SH-SY5Y (cell line): ENCODE measurements at regions not wholly inside any gene's neighbourhood (a gene's known extent, or its start where the extent isn't known, plus 50 kb on each side); places are given as distances from the start of the nearest gene placed in this dataset.

Source experiments
- GATA2 ChIP-seq: IDR thresholded peaks from 2 replicates; pipeline ENCODE4 v1.6.1; 2011; ENCODE audit warnings: mild to moderate bottlenecking, low read depth, low read length
- GATA3 ChIP-seq: IDR thresholded peaks from 2 replicates; pipeline ENCODE4 v1.6.1; 2011; ENCODE audit warnings: low read depth, mild to moderate bottlenecking, low read length, moderate library complexity

- TF ChIP-seq GATA2 (no peak), GATA3 (no peak)
Observed at GRCh38 chr6:126170433-126170832, 169.5 kb upstream of the CENPW start.
